Breast epithelium (tissue), 4 donors: ENCODE measurements at regions not wholly inside any gene's neighbourhood (a gene's known extent, or its start where the extent isn't known, plus 50 kb on each side); places are given as distances from the start of the nearest gene placed in this dataset.
"Not testable (repeated sequence)": the region's sequence is repeated elsewhere in the genome, so short reads cannot be mapped to it uniquely, and the experiment has no call there.

Experiments used
- DNase-seq, 2 donors: peaks; one replicate each; pipeline ENCODE4 v3.0.0-alpha.2; 2019; ENCODE audit warnings: low spot score in 2 of 2
- H3K27ac ChIP-seq, 2 donors: fragments of 200-600 bp; sonication (generic) in 1 of 2; one replicate each; pipeline ENCODE4 v1.5.1; 2016 to 2019; ENCODE audit warnings: mild to moderate bottlenecking in 1 of 2
- H3K27me3 ChIP-seq, 2 donors: fragments of 200-600 bp; sonication (generic) in 1 of 2; one replicate each; pipeline versions ENCODE4 v1.5.1 to v1.6.0; 2017 to 2019; ENCODE audit warnings: control low read depth in 1 of 2, mild to moderate bottlenecking in 1 of 2
- H3K36me3 ChIP-seq: fragments of 200-600 bp; one replicate; pipeline ENCODE4 v1.5.1; 2019
- H3K4me1 ChIP-seq, 2 donors: fragments of 200-600 bp; sonication (generic); one replicate each; pipeline ENCODE4 v1.5.1; 2016 to 2019; ENCODE audit warnings: control low read depth in 1 of 2
- H3K4me3 ChIP-seq, 3 donors: fragments of 200-600 bp; sonication (generic); 1 replicate in 2 of 3; 2 replicates in 1 of 3; pipeline ENCODE4 v1.5.1; 2016 to 2019; ENCODE audit warnings: mild to moderate bottlenecking in 3 of 3, moderate library complexity in 2 of 3
- H3K9me3 ChIP-seq, 2 donors: fragments of 200-600 bp; sonication (generic) in 1 of 2; one replicate each; pipeline ENCODE4 v1.5.1; 2016 to 2019; ENCODE audit warnings: control low read depth in 1 of 2
- POLR2A ChIP-seq: fragments of 450-650 bp; IDR thresholded peaks from one replicate; pipeline ENCODE4 v1.6.1; 2016; ENCODE audit warnings: antibody characterized with exemption, mild to moderate bottlenecking, moderate library complexity
- POLR2AphosphoS5 ChIP-seq, 3 donors: sonication (generic); formaldehyde crosslinking; IDR thresholded peaks; one replicate each; pipeline ENCODE4 v1.6.1; 2017; ENCODE audit warnings: antibody characterized with exemption in 3 of 3
- intact Hi-C: fragments of 100-400 bp; cut with DNase I; formaldehyde crosslinking; loops from one replicate; pipeline ENCODE4 v1.15.1; 2023; ENCODE audit warnings: low total_unique reads
- TF ChIP-seq, protein P1 (sequence below), 3 donors: fragments of 450-650 bp; IDR thresholded peaks; one replicate each; pipeline ENCODE4 v1.5.1; 2016 to 2017; ENCODE audit warnings: antibody characterized with exemption in 3 of 3, mild to moderate bottlenecking in 3 of 3, moderate library complexity in 3 of 3

DNA sequence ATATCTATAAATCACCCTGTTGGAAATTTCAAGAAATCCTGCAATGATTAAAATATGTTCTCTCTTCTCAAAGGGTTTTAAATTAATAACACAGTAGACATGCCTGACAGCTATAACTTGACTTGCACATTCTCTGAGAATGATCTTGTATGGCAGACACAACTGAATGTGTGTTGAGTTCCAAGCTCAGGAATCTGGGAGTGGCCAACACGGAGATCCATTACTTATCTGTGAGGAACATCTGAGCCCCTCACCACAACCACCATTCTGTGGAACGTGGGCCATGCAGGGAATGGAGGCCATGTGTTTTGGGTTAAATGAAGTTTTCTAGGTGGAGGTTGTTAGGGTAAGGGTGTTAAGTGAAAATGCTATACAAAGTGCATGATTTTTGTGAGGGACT lies 105.3 kb upstream of the CHMP2B start:
- DNase-seq = no peak
- no peak for TF ChIP-seq POLR2AphosphoS5 (IDR thresholded peaks at IDR 0.05)
- TF ChIP-seq POLR2A = no peak
- TF ChIP-seq, protein P1, sequence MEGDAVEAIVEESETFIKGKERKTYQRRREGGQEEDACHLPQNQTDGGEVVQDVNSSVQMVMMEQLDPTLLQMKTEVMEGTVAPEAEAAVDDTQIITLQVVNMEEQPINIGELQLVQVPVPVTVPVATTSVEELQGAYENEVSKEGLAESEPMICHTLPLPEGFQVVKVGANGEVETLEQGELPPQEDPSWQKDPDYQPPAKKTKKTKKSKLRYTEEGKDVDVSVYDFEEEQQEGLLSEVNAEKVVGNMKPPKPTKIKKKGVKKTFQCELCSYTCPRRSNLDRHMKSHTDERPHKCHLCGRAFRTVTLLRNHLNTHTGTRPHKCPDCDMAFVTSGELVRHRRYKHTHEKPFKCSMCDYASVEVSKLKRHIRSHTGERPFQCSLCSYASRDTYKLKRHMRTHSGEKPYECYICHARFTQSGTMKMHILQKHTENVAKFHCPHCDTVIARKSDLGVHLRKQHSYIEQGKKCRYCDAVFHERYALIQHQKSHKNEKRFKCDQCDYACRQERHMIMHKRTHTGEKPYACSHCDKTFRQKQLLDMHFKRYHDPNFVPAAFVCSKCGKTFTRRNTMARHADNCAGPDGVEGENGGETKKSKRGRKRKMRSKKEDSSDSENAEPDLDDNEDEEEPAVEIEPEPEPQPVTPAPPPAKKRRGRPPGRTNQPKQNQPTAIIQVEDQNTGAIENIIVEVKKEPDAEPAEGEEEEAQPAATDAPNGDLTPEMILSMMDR (IDR thresholded peaks at IDR 0.05) = no peak
- intact Hi-C loops = no loop called here

GRCh38 chr3:87120881-87121280 lies 106.2 kb upstream of the CHMP2B start:
- H3K27me3 ChIP-seq = no peaks in the 10 kb centered on the region
- TF ChIP-seq, protein P1 (IDR thresholded peaks at IDR 0.05) = no peak
- TF ChIP-seq POLR2AphosphoS5 (IDR thresholded peaks at IDR 0.05) (no peak), POLR2A (no peak)
- intact Hi-C loops = no loop called here
- H3K4me1 ChIP-seq = no peaks in the 10 kb centered on the region
- H3K9me3 ChIP-seq = no peaks in the 10 kb centered on the region
- DNase-seq = no peak
- H3K27ac ChIP-seq = no peak overlapping the region
- no peak overlapping the region for H3K4me3 ChIP-seq
- H3K36me3 ChIP-seq = no peaks in the 10 kb centered on the region

More for the DNA sequence above, 105.3 kb upstream of the CHMP2B start:
- no peaks in the 10 kb centered on the region for H3K36me3 ChIP-seq
- H3K4me3 ChIP-seq = no peak overlapping the region
- no peaks in the 10 kb centered on the region for H3K4me1 ChIP-seq
- H3K27ac ChIP-seq = no peak overlapping the region
- H3K9me3 ChIP-seq = no peaks in the 10 kb centered on the region
- no peaks in the 10 kb centered on the region for H3K27me3 ChIP-seq

DNA sequence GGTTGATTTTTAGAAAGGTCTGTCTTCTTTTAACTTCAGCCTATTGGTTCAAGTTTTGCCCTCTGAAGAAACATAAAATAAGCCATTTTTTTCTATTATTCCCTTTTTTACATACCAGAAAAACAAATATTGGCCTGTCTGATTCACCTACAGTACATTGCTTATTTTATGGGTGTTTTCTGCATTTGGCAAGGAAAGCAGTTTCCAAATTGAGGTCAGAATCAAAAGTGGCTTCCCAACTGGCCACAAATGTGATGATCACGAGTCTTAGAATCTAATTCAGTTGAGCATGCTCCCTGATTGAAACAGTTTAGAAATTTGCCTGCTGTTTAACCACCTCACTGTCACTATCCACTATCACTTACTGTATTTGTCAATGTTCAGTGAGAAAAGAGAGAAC lies 106.9 kb upstream of the CHMP2B start:
- Histone ChIP-seq H3K27ac (no peak overlapping the region), H3K4me1 (no peaks in the 10 kb centered on the region), H3K27me3 (no peaks in the 10 kb centered on the region), H3K4me3 (no peak overlapping the region), H3K36me3 (no peaks in the 10 kb centered on the region), H3K9me3 (no peaks in the 10 kb centered on the region)
- intact Hi-C loops = no loop called here
- no peak for DNase-seq
- TF ChIP-seq POLR2A (no peak), POLR2AphosphoS5 (IDR thresholded peaks at IDR 0.05) (no peak)
- TF ChIP-seq, protein P1 (IDR thresholded peaks at IDR 0.05) = no peak

DNA sequence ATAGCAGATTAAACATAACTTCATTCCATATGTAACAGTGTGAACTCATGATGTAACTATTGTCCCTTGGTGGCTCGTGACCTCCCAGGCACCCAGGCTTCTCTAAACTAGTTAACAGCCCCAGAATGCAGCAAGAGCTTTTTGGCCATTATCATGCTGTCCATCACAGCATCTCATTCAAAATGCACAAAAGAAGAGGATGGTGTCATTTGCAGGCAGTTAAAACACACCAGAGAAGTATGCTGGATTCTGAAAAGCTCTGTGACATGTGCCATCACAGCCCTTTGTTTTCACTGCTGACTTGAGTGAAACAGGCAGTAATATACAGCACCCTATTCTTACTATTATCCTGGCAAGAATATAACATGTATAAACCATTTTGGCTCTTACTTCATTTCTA lies 117.6 kb upstream of the CHMP2B start:
- H3K9me3 ChIP-seq = no peaks in the 10 kb centered on the region
- no peak for DNase-seq
- H3K27ac ChIP-seq = no peak overlapping the region
- no peaks in the 10 kb centered on the region for H3K36me3 ChIP-seq
- no peak overlapping the region for H3K4me3 ChIP-seq
- TF ChIP-seq, protein P1 (IDR thresholded peaks at IDR 0.05) = no peak
- no peak for TF ChIP-seq POLR2AphosphoS5 (IDR thresholded peaks at IDR 0.05)
- TF ChIP-seq POLR2A = no peak
- intact Hi-C loops = loop anchor here (2.0 kb wide), 1 partner anchor 45 kb away; no protein-coding TSS in a partner anchor
- H3K4me1 ChIP-seq = no peaks in the 10 kb centered on the region
- H3K27me3 ChIP-seq = no peaks in the 10 kb centered on the region

DNA sequence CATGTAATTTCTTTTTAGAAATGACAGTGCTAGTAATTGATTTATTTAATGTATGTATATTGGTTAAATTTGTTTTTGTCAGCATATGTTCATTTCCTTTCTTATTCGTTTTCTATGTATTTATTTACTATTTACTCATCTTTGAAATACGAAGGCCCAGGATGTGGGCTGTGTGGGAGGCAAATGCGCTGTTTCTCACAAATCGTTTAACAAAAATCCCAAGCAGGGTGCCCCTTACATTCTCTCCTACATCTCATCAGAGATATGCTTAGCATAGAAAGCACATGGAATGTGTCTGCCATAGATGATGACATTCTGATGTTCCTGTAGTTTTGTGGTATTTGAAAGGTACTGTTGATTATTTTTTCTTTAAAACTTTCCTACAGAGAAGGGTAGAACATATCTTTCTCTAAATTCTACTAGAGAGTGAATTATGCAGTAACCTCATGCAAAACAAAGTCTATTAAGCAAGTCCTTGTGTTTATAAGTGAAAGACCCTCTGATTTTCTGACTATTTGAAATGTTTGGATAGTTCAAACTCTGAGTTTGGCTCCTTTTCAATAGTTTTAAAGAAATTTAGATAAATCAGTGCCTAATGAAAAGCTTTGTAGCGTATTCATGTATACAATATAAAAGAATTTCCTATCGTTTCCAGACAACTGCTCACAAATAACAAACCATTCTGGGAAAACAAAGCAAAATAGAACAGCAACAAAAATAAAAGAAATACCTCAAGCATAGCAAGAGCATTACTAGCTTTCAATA lies 111.1 kb upstream of the VGLL3 start:
- no peak overlapping the region for H3K27ac ChIP-seq
- TF ChIP-seq POLR2A (no peak), POLR2AphosphoS5 (IDR thresholded peaks at IDR 0.05) (no peak)
- TF ChIP-seq, protein P1 (IDR thresholded peaks at IDR 0.05) = no peak
- DNase-seq = no peak
- H3K36me3 ChIP-seq = no peaks in the 10 kb centered on the region
- no peak overlapping the region for H3K4me3 ChIP-seq
- intact Hi-C loops = no loop called here
- no peaks in the 10 kb centered on the region for H3K4me1 ChIP-seq
- no peaks in the 10 kb centered on the region for H3K9me3 ChIP-seq
- no peaks in the 10 kb centered on the region for H3K27me3 ChIP-seq

DNA sequence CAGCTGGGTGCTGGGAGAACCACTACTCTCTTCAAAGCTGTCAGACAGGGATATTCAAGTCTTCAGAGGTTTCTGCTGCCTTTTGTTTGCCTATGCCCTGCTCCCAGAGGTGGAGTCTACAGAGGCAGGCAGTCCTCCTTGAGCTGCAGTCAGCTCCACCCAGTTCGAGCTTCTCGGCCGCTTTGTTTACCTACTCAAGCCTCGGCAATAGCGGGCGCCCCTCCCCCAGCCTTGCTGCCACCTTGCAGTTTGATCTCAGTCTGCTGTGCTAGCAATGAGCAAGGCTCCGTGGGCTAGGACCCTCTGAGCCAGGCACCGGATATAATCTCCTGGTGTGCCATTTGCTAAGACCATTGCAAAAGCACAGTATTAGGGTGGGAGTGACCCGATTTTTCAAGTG lies 106.8 kb upstream of the VGLL3 start:
- H3K4me3 ChIP-seq, H3K27ac ChIP-seq, H3K4me1 ChIP-seq, H3K27me3 ChIP-seq, H3K36me3 ChIP-seq, intact Hi-C loops, DNase-seq, H3K9me3 ChIP-seq: not testable (repeated sequence)
